SK-N-SH (cell line): ENCODE measurements at regions not wholly inside any gene's neighbourhood (a gene's known extent, or its start where the extent isn't known, plus 50 kb on each side); places are given as distances from the start of the nearest gene placed in this dataset.

Experiments used
- CHD2 ChIP-seq: fragments of 150-350 bp; IDR thresholded peaks from 2 replicates; pipeline ENCODE4 v1.6.1; 2018; ENCODE audit warnings: low read length; ENCODE audit not compliant: partially characterized antibody
- CTCF ChIP-seq: fragments of 200-600 bp; sonication (generic); IDR thresholded peaks from 2 replicates; pipeline ENCODE4 v1.6.1; 2017; ENCODE audit warnings: antibody characterized with exemption, mild to moderate bottlenecking, moderate library complexity
- EP300 ChIP-seq, 2 experiments: IDR thresholded peaks; 2 replicates each; pipeline versions ENCODE4 v1.4.0 to v1.6.1; 2012; ENCODE audit warnings: borderline replicate concordance in 1 of 2, low read depth in 1 of 2, low read length in 1 of 2
- EZH2phosphoT487 ChIP-seq: fragments of 200-600 bp; sonication (generic); IDR thresholded peaks from 2 replicates; pipeline ENCODE4 v1.6.1; 2017; ENCODE audit warnings: low read depth, mixed run types, mild to moderate bottlenecking, antibody characterized with exemption, moderate library complexity, borderline replicate concordance
- FOXM1 ChIP-seq: IDR thresholded peaks from 2 replicates; pipeline ENCODE4 v1.4.0; 2012; ENCODE audit warnings: low read depth, mild to moderate bottlenecking
- MAX ChIP-seq: IDR thresholded peaks from 2 replicates; pipeline ENCODE4 v1.4.0; 2012; ENCODE audit warnings: low read depth
- NRF1 ChIP-seq: IDR thresholded peaks from 2 replicates; pipeline ENCODE4 v1.6.1; 2012; ENCODE audit warnings: low read depth, mild to moderate bottlenecking, low read length
- POLR2AphosphoS5 ChIP-seq: IDR thresholded peaks from 2 replicates; pipeline ENCODE4 v1.6.1; 2012; ENCODE audit warnings: low read depth, low read length

- no peak for TF ChIP-seq NRF1
- TF ChIP-seq CTCF = no peak
- TF ChIP-seq MAX = no peak
- TF ChIP-seq CHD2 = no peak
- TF ChIP-seq EZH2phosphoT487 = no peak
- no peak for TF ChIP-seq POLR2AphosphoS5
- TF ChIP-seq FOXM1 = no peak
- no peak for TF ChIP-seq EP300 (IDR thresholded peaks at IDR 0.05; ENCODE audit: borderline replicate concordance in 1 of 2, low read depth in 1 of 2, low read length in 1 of 2)
Observed at GRCh38 chr2:120563616-120564015, 172.1 kb upstream of the GLI2 start.
